ENCODE measurements at regions not wholly inside any gene's neighbourhood (a gene's known extent, or its start where the extent isn't known, plus 50 kb on each side); places are given as distances from the start of the nearest gene placed in this dataset.
A peak's percentile ranks its signal among the peaks of the same experiment; 100 is the strongest.

DNA sequence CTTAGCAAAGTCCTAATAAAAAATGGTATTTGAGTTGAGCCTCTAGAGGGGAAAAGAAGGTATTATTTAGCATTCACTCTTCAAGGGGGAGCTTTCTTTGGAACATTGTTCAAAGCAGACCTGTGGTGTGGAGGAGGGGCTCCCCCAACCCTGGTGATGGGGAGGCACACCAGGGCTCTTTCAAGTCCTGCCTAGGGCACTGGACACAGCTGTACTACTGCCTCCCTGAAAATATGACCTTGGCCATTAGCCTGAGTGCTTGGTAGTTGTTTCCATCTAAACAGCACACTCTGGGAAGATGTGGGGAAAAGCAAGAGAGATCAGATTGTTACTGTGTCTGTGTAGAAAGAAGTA is 215.1 kb upstream of the CNR1 start:
- Histone ChIP-seq H3K27ac (no peak overlapping the region), H3K4me1 (ENCODE audit: low read depth) (no peaks in the 10 kb centered on the region), H3K9me3 (ENCODE audit: low read depth) (no peaks in the 10 kb centered on the region), H3K4me3 (no peak overlapping the region), H3K36me3 (no peaks in the 10 kb centered on the region), H3K27me3 (no peaks in the 10 kb centered on the region)
- no peak for DNase-seq (ENCODE audit: low read depth in 1 of 2, low spot score in 1 of 2)
- TF ChIP-seq, protein P1, sequence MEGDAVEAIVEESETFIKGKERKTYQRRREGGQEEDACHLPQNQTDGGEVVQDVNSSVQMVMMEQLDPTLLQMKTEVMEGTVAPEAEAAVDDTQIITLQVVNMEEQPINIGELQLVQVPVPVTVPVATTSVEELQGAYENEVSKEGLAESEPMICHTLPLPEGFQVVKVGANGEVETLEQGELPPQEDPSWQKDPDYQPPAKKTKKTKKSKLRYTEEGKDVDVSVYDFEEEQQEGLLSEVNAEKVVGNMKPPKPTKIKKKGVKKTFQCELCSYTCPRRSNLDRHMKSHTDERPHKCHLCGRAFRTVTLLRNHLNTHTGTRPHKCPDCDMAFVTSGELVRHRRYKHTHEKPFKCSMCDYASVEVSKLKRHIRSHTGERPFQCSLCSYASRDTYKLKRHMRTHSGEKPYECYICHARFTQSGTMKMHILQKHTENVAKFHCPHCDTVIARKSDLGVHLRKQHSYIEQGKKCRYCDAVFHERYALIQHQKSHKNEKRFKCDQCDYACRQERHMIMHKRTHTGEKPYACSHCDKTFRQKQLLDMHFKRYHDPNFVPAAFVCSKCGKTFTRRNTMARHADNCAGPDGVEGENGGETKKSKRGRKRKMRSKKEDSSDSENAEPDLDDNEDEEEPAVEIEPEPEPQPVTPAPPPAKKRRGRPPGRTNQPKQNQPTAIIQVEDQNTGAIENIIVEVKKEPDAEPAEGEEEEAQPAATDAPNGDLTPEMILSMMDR (IDR thresholded peaks at IDR 0.05; ENCODE audit: low read depth, low read length), result no peak

DNA sequence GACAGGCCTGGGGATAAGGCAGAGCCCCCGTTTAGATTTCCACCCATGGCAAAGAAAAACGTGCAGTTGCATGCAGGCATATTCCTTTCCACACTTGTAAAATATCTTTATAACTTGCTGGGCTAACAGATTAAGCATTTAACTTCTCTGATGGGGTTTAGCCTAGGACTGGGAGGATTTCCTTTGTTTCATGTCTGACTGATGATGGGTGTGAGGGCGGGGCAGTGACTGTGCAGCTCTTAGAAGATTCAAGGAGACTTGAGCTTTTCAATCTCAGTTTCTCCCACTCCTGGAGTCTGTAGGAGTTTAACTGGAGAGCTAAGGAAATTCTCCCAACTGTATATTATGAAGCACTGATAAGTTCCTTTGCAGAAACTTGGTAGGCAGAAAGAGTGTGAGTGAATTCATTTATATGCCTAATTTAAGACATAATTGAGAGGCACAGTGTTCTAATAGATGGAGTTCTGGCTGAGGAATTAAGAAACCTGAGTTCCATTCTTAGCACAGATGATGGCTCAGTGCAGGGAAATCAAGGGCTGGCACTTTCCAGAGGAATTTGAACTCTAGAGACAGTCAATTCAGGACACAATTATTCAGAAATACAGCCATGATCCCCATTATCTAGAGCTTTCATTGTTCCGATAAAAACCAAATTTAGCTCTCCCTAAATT is 214.6 kb upstream of the CNR1 start:
- no peak overlapping the region for H3K4me3 ChIP-seq
- H3K4me1 ChIP-seq (ENCODE audit: low read depth), result no peaks in the 10 kb centered on the region
- DNase-seq (ENCODE audit: low read depth in 1 of 2, low spot score in 1 of 2), result no peak
- no peaks in the 10 kb centered on the region for H3K36me3 ChIP-seq
- H3K27me3 ChIP-seq, result no peaks in the 10 kb centered on the region
- H3K9me3 ChIP-seq (ENCODE audit: low read depth), result no peaks in the 10 kb centered on the region
- TF ChIP-seq, protein P1 (IDR thresholded peaks at IDR 0.05; ENCODE audit: low read depth, low read length), result no peak
- no peak overlapping the region for H3K27ac ChIP-seq

DNA sequence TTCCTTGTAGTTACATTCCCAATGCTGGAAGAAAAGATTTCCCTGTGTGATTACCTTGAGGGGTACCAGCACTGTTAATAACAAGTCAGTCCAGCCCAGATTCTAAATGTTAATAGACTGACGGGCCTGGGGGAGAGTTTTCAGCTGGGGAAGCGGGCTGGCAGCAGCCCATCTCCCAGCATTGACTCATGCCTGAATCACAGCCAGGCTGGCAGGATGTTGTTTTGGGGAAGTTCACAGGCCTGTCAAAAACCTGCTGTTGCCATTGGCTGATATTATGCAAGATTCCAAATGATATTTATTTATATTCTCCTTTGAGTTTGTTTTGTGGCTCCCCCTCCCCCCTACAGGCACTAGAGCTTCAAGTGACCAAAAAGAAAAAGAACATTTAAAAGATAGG is 213.9 kb upstream of the CNR1 start:
- Histone ChIP-seq H3K9me3 (ENCODE audit: low read depth) (no peaks in the 10 kb centered on the region), H3K27me3 (no peaks in the 10 kb centered on the region), H3K36me3 (no peaks in the 10 kb centered on the region), H3K4me1 (ENCODE audit: low read depth) (no peaks in the 10 kb centered on the region), H3K27ac (no peak overlapping the region), H3K4me3 (no peak overlapping the region)
- TF ChIP-seq, protein P1 (IDR thresholded peaks at IDR 0.05; ENCODE audit: low read depth, low read length), result no peak
- peak in 1 of 2 donors; percentile 75 for DNase-seq (ENCODE audit: low read depth in 1 of 2, low spot score in 1 of 2)

- Histone ChIP-seq H3K27ac (no peak overlapping the region), H3K4me3 (no peak overlapping the region), H3K27me3 (no peaks in the 10 kb centered on the region), H3K36me3 (no peaks in the 10 kb centered on the region), H3K9me3 (ENCODE audit: low read depth) (no peaks in the 10 kb centered on the region), H3K4me1 (ENCODE audit: low read depth) (no peaks in the 10 kb centered on the region)
- no peak for DNase-seq (ENCODE audit: low read depth in 1 of 2, low spot score in 1 of 2)
- TF ChIP-seq, protein P1 (IDR thresholded peaks at IDR 0.05; ENCODE audit: low read depth, low read length), result no peak
Observed at GRCh38 chr6:88378639-88379038, 212.5 kb upstream of the CNR1 start.

DNA sequence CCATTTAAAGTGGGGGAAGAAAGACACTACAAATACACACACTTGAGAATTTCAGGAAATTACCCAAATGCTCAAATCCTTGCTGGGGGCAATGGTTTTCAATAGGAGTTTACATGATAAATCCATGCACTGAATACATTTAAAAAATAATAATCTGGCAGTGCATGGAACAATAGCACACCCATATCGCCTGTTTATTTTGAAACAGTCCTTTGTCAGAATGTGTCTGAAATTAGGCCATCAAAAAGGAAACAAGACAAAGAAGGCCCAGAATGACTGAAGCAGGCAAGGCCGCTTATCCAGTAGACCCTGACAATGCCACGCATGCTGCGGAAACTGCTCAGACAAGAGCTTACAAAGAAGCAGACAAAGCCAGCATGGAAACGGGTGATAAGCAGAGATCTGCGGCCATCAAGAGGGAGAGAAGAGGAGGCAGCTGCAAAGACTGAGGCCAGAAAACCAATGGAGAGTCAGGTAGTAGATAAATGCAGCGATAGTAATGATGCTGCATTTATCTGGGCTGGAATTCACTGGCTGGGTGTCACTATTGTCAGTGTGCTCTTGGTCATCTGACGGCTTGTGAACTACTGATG is 211.9 kb upstream of the CNR1 start:
- TF ChIP-seq, protein P1 (IDR thresholded peaks at IDR 0.05; ENCODE audit: low read depth, low read length), result no peak
- H3K4me3 ChIP-seq, result no peak overlapping the region
- no peak for DNase-seq (ENCODE audit: low read depth in 1 of 2, low spot score in 1 of 2)
- no peaks in the 10 kb centered on the region for H3K9me3 ChIP-seq (ENCODE audit: low read depth)
- no peaks in the 10 kb centered on the region for H3K36me3 ChIP-seq
- H3K4me1 ChIP-seq (ENCODE audit: low read depth), result no peaks in the 10 kb centered on the region
- H3K27me3 ChIP-seq, result no peaks in the 10 kb centered on the region
- no peak overlapping the region for H3K27ac ChIP-seq
